ENCODE measurements at regions not wholly inside any gene's neighbourhood (a gene's known extent, or its start where the extent isn't known, plus 50 kb on each side); places are given as distances from the start of the nearest gene placed in this dataset.

GRCh38 chr7:115740043-115740442 is 290.5 kb downstream of the TFEC start (continued):
- TF ChIP-seq ZNF398 (tag by site-specific recombination; IDR thresholded peaks at IDR 0.05): no peak
- TF ChIP-seq PRDM10 (tag by site-specific recombination; IDR thresholded peaks at IDR 0.05): no peak
- TF ChIP-seq ZNF23 (tag by site-specific recombination; IDR thresholded peaks at IDR 0.05; ENCODE audit: borderline replicate concordance): no peak
- no peak for TF ChIP-seq ZSCAN23 (tag by site-specific recombination; IDR thresholded peaks at IDR 0.05)
- TF ChIP-seq ZXDB (tag by site-specific recombination; IDR thresholded peaks at IDR 0.05): peak; percentile 56; the same call in 1 of the 2 replicates
- no peak for TF ChIP-seq ZNF248 (tag by site-specific recombination; IDR thresholded peaks at IDR 0.05)
- no peak for TF ChIP-seq PRDM2 (tag by site-specific recombination; IDR thresholded peaks at IDR 0.05; ENCODE audit: borderline replicate concordance)
- TF ChIP-seq ZNF624 (tag by site-specific recombination; IDR thresholded peaks at IDR 0.05): no peak
- TF ChIP-seq HOXA7 (CRISPR knock-in tag; IDR thresholded peaks at IDR 0.05; ENCODE audit: borderline replicate concordance): no peak
- TF ChIP-seq ZNF580 (tag by site-specific recombination; IDR thresholded peaks at IDR 0.05): 0 out of 2 replicates have a peak, but pooled peaks have one; percentile 19
- no peak for TF ChIP-seq ZNF169 (tag by site-specific recombination; IDR thresholded peaks at IDR 0.05)
- no peak for TF ChIP-seq ZNF221 (tag by site-specific recombination; IDR thresholded peaks at IDR 0.05; ENCODE audit: borderline replicate concordance)
- TF ChIP-seq ZNF510 (tag by site-specific recombination; IDR thresholded peaks at IDR 0.05; ENCODE audit: insufficient replicate concordance): peak; percentile 89
- no peak for TF ChIP-seq ZBTB48 (tag by site-specific recombination; IDR thresholded peaks at IDR 0.05)
- TF ChIP-seq ZNF747 (tag by site-specific recombination; IDR thresholded peaks at IDR 0.05): no peak
- peak; percentile 75; the same call in 1 of the 2 replicates for TF ChIP-seq ZNF354C (tag by site-specific recombination; IDR thresholded peaks at IDR 0.05; ENCODE audit: borderline replicate concordance, low read depth)
- 0 out of 2 replicates have a peak, but pooled peaks have one; percentile 33 for TF ChIP-seq ZNF18 (tag by site-specific recombination; IDR thresholded peaks at IDR 0.05)
- TF ChIP-seq ZNF76 (tag by site-specific recombination; IDR thresholded peaks at IDR 0.05; ENCODE audit: borderline replicate concordance, low read depth): no peak
- no peak for TF ChIP-seq ZFP69B (tag by site-specific recombination; IDR thresholded peaks at IDR 0.05)
- TF ChIP-seq ZNF341 (tag by site-specific recombination; IDR thresholded peaks at IDR 0.05; ENCODE audit: low read depth): 0 out of 2 replicates have a peak, but pooled peaks have one; percentile 32
- peak; percentile 82 for TF ChIP-seq ZNF623 (tag by site-specific recombination; IDR thresholded peaks at IDR 0.05)
- peak; percentile 48; the same call in 1 of the 2 replicates for TF ChIP-seq ZFP3 (tag by site-specific recombination; IDR thresholded peaks at IDR 0.05; ENCODE audit: low read depth)
- peak; percentile 82; the same call in 1 of the 2 replicates for TF ChIP-seq ZNF558 (tag by site-specific recombination; IDR thresholded peaks at IDR 0.05)
- no peak for TF ChIP-seq ZNF112 (tag by site-specific recombination; IDR thresholded peaks at IDR 0.05)
- no peak for TF ChIP-seq INSM2 (tag by site-specific recombination; IDR thresholded peaks at IDR 0.05)
- TF ChIP-seq ZFP37 (tag by site-specific recombination; IDR thresholded peaks at IDR 0.05): no peak
